C4-2B (cell line): ENCODE measurements at regions not wholly inside any gene's neighbourhood (a gene's known extent, or its start where the extent isn't known, plus 50 kb on each side); places are given as distances from the start of the nearest gene placed in this dataset.

Experiments
- H3K27ac ChIP-seq: fragments of 450-650 bp; 2 replicates; pipeline ENCODE4 v1.5.1; 2017
- ZFX ChIP-seq: fragments of 450-650 bp; IDR thresholded peaks from 2 replicates; pipeline ENCODE4 v1.6.1; 2017
- TF ChIP-seq, protein P1 (sequence below): fragments of 450-650 bp; conservative IDR thresholded peaks from 2 replicates; pipeline ENCODE4 v1.5.1; 2017; ENCODE audit warnings: mild to moderate bottlenecking

DNA sequence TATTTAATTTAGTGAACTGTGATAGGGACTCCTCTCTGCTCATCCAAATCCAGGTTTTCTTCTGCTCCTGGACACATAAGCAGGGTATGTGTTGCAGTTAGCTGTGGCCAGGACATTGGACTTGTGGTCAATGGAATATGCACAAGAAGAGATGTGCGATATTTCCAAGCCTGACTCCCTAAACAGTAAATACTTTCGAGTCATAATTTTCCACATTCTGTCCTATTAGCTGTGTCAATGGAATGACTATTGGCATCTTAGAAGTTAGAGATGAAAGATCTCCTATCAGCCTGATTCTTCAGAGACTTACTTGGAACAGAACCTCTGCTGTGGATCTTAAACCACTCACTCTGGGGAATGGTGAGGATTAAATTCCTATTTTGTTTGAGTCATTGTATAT is 771.0 kb downstream of the EFNB2 start:
- TF ChIP-seq, protein P1, sequence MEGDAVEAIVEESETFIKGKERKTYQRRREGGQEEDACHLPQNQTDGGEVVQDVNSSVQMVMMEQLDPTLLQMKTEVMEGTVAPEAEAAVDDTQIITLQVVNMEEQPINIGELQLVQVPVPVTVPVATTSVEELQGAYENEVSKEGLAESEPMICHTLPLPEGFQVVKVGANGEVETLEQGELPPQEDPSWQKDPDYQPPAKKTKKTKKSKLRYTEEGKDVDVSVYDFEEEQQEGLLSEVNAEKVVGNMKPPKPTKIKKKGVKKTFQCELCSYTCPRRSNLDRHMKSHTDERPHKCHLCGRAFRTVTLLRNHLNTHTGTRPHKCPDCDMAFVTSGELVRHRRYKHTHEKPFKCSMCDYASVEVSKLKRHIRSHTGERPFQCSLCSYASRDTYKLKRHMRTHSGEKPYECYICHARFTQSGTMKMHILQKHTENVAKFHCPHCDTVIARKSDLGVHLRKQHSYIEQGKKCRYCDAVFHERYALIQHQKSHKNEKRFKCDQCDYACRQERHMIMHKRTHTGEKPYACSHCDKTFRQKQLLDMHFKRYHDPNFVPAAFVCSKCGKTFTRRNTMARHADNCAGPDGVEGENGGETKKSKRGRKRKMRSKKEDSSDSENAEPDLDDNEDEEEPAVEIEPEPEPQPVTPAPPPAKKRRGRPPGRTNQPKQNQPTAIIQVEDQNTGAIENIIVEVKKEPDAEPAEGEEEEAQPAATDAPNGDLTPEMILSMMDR: no peak
- no peak for TF ChIP-seq ZFX
- H3K27ac ChIP-seq: no peak overlapping the region

DNA sequence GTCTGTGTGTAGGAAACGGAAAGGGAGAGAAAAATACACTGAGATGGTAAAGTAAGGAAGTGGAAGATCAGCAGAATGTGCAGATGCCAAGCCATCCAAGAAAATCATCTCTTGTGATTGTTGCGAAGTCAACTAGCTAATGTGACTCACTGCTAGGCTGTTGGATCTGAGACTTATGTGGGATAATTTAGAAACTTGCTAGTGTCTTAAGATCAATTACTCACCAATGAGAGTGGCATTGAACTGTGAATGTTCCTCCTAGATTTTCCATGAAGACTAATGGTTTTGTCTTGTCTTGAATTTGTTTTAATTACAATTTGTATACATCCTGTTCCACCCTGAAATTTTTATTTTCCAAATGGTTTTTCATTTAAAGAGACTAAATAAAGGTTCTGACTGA is 771.6 kb downstream of the EFNB2 start:
- H3K27ac ChIP-seq: no peak overlapping the region
- no peak for TF ChIP-seq ZFX
- TF ChIP-seq, protein P1: no peak

DNA sequence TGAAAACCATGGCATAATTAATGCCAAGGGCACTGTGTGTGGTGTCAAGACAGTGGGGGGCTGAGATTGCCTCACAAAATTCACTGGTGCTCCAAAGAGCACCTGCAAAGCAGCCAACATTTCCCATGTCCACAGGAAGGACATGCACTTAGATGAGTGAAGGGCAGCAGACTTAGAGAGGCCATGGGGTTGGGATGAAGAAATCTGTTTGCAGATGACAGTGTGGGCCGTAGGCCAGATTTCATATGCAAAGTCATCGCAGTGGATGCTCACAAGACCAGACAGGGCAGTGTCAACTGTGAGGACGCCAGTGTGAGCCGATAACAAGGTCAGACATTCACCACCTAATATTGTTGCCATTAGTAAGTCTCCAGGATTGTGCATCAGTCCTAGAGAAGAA is 773.4 kb downstream of the EFNB2 start:
- H3K27ac ChIP-seq: no peak overlapping the region
- TF ChIP-seq ZFX: no peak
- TF ChIP-seq, protein P1: no peak

DNA sequence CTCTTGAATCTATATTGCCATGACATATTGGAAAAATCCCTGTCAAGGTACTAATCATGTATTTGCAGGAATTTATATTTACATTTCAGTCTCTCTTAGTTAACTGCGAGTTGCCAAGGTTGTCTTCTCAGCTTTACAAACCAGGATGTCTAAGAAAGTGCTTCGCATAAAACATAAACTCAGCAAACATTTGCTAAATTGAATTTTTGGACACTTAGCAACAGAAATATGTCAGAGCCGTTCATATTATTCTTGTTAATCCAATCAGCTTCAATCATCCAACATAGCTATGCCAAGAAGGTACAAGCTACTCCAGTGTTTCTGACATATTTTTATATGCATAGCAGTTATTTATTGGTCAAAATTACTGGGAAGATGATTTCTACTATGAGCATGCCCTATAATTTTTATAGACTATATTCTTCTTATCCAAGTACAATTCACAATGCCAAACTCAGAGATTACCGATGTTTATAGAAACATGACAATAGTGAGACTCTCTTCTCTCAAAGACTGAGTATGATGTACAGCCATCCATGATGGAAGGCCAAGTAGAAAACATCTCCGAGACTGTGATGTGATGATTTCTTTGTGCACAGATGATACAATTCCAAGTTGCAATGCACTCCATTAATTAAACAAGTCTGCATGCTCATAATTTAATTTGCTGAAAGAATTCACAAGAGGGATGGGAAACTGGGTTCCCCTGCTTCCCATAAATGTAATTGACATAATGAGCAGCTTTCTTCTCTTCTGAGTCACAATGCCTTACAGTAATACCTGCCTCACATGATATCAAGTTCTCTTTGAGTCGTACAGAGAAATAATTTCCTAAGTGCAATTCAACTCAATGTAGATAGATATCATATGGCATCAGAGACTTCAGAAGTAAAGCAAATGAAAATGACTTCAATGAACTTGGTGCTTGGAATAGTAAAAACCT is 776.3 kb downstream of the EFNB2 start:
- H3K27ac ChIP-seq: no peak overlapping the region
- TF ChIP-seq, protein P1: no peak
- TF ChIP-seq ZFX: no peak

DNA sequence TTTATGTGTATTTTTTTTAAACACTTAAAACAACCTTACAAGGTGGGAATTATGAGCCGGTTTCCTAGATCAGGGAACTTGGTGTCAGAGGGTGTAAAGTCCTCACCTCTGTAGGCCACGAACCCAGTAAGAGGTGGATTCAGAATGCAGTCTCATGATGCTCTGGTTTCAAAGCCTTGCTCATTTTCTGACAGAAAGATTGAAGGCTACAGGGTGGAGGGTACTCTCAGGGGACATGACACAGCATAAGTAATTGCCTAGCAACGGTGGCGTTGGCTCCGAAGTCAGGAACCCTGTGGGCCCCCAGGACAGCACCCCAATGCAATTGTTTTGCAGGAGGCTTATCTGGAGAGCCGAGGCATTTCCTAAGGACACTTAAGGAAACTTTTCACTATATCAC is 794.7 kb downstream of the EFNB2 start:
- no peak overlapping the region for H3K27ac ChIP-seq
- TF ChIP-seq, protein P1: no peak
- no peak for TF ChIP-seq ZFX

DNA sequence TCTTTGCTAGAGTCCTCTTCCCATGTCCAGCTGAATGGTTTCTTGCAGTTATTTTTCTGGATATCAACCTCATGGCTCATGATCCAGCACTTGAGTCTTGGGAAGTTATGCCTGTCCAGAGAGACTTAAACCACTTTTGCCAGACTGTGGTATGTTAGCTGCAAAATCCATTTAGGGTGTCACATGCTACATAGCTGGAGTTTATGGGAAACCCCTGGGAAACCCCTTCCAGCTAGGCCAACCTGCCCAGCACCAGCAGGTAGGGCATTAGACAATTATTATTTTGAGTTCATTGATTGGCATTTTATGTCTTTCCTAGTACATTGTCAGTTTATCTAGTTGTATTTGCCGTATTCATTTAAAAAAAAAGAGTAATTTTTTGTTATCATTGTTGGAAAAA is 797.8 kb downstream of the EFNB2 start:
- H3K27ac ChIP-seq: no peak overlapping the region
- TF ChIP-seq, protein P1: no peak
- TF ChIP-seq ZFX: no peak

DNA sequence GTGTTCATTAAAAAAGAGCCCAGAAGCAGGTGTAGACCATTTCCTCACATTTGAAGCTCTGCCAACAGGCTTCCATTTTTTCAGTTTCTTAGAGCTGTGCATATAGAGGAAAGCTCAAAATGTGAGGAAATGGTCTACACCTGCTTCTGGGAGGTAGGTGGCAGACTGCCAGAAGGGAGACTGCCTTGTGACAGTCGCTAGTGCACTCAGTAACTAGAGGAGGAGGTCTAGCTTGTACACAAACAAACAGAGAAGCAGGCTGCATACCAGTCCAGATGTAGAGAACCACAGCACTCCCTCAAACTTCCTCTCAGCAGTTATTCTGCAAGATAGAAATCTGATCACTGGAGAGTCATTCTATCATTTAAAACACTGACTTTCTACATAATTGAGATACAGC is 800.2 kb downstream of the EFNB2 start:
- TF ChIP-seq, protein P1: no peak
- TF ChIP-seq ZFX: no peak
- H3K27ac ChIP-seq: no peak overlapping the region
